ENCODE measurements at regions not wholly inside any gene's neighbourhood (a gene's known extent, or its start where the extent isn't known, plus 50 kb on each side); places are given as distances from the start of the nearest gene placed in this dataset.

- TF ChIP-seq, protein P1, sequence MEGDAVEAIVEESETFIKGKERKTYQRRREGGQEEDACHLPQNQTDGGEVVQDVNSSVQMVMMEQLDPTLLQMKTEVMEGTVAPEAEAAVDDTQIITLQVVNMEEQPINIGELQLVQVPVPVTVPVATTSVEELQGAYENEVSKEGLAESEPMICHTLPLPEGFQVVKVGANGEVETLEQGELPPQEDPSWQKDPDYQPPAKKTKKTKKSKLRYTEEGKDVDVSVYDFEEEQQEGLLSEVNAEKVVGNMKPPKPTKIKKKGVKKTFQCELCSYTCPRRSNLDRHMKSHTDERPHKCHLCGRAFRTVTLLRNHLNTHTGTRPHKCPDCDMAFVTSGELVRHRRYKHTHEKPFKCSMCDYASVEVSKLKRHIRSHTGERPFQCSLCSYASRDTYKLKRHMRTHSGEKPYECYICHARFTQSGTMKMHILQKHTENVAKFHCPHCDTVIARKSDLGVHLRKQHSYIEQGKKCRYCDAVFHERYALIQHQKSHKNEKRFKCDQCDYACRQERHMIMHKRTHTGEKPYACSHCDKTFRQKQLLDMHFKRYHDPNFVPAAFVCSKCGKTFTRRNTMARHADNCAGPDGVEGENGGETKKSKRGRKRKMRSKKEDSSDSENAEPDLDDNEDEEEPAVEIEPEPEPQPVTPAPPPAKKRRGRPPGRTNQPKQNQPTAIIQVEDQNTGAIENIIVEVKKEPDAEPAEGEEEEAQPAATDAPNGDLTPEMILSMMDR (IDR thresholded peaks at IDR 0.05): no peak
- TF ChIP-seq POLR2AphosphoS5 (IDR thresholded peaks at IDR 0.05) (no peak), POLR2A (IDR thresholded peaks at IDR 0.05) (no peak)
These were observed 192.6 kb upstream of the FGGY start for GRCh38 chr1:59104191-59104760.
